K562 (cell line): ENCODE measurements at regions not wholly inside any gene's neighbourhood (a gene's known extent, or its start where the extent isn't known, plus 50 kb on each side); places are given as distances from the start of the nearest gene placed in this dataset.

Source experiments
- ATAC-seq: fragments of 200-7000 bp; cut with Tn5 transposase; 3 replicates; pipeline ENCODE4 v1.9.1; 2020; ENCODE audit warnings: moderate library complexity
- BruUV-seq: library from RNA; stranded (reverse); fragments of 400-500 nt; replicated peaks from 2 replicates; lab custom pipeline; 2021; lab: Mats Ljungman, UMichigan
- CTCF ChIA-PET: fragments of 300-600 bp; formaldehyde crosslinking; extraction: SDS; loops from one replicate; lab custom pipeline; 2021; ENCODE audit warnings: low intra/inter-chr PET ratio; lab: Yijun Ruan, JAX
- POLR2A ChIA-PET: fragments of 300-600, 350-650 bp; sonication (Branson Sonifier 250); formaldehyde crosslinking; extraction: SDS; loops from one replicate; lab custom pipeline; 2021; ENCODE audit warnings: antibody characterized with exemption, inconsistent platforms; lab: Yijun Ruan, JAX
- DNase-seq, 4 experiments: peaks; one replicate each; pipeline versions ENCODE4 v3.0.0 to v3.0.0-alpha.2; 2011 to 2018; ENCODE audit warnings: low spot score in 3 of 4, mixed read lengths in 3 of 4; ENCODE audit errors: extremely low read depth in 1 of 4
- FAIRE-seq: peaks from 2 replicates; lab custom pipeline; 2011; peaks lifted over from hg19 to GRCh38; lab: Jason Lieb, UNC
- H2AFZ ChIP-seq: 2 replicates; pipeline ENCODE4 v1.6.0; 2011; ENCODE audit warnings: low read depth, low read length, control low read depth, inconsistent platforms
- H3K27ac ChIP-seq: fragments of 200-600 bp; 3 replicates; pipeline ENCODE4 v1.8.0; 2011; ENCODE audit warnings: low read depth, mild to moderate bottlenecking, control low read depth, inconsistent platforms, low read length, moderate library complexity, mixed read lengths; ENCODE audit errors: extremely low read depth
- H3K27me3 ChIP-seq, 2 experiments: fragments of 300-600 bp in 1 of 2; 2 replicates in 1 of 2; 3 replicates in 1 of 2; pipeline versions ENCODE4 v1.6.0 to v1.8.0; 2011; ENCODE audit warnings: inconsistent platforms in 2 of 2, low read length in 2 of 2, mild to moderate bottlenecking in 1 of 2, mixed read lengths in 1 of 2, moderate library complexity in 1 of 2; ENCODE audit not compliant: control insufficient read depth in 2 of 2, insufficient read depth in 2 of 2
- H3K36me3 ChIP-seq: fragments of 300-600 bp; 3 replicates; pipeline ENCODE4 v1.8.0; 2011; ENCODE audit warnings: mild to moderate bottlenecking, low read length, inconsistent platforms; ENCODE audit not compliant: control insufficient read depth, insufficient read depth
- H3K4me1 ChIP-seq, 2 experiments: fragments of 200-600 bp in 1 of 2; replicated peaks in 1 of 2; 2 replicates in 1 of 2; 3 replicates in 1 of 2; pipeline versions ENCODE4 v1.5.1 to v1.8.0; 2011; ENCODE audit warnings: inconsistent platforms in 2 of 2, low read length in 2 of 2, mild to moderate bottlenecking in 1 of 2, mixed read lengths in 1 of 2, moderate library complexity in 1 of 2; ENCODE audit not compliant: control insufficient read depth in 2 of 2, insufficient read depth in 2 of 2
- H3K4me2 ChIP-seq: 2 replicates; pipeline ENCODE4 v1.6.1; 2011; ENCODE audit warnings: low read length, control low read depth, inconsistent platforms, mixed read lengths; ENCODE audit not compliant: insufficient read depth
- H3K4me3 ChIP-seq: fragments of 200-600 bp; sonication (generic), shearing (Covaris generic); 2 replicates; pipeline ENCODE4 v1.5.1; 2016; ENCODE audit warnings: control low read depth, inconsistent platforms
- H3K79me2 ChIP-seq: fragments of 200-600 bp; 3 replicates; pipeline ENCODE4 v1.8.0; 2011; ENCODE audit warnings: low read length, inconsistent platforms; ENCODE audit not compliant: control insufficient read depth, insufficient read depth
- H3K9ac ChIP-seq, 2 experiments: 2 replicates each; pipeline versions ENCODE4 v1.6.0 to v1.6.1; 2011; ENCODE audit warnings: low read depth in 2 of 2, low read length in 2 of 2, control low read depth in 1 of 2, inconsistent platforms in 1 of 2, mild to moderate bottlenecking in 1 of 2, mixed read lengths in 1 of 2; ENCODE audit not compliant: insufficient read depth in 1 of 2
- H3K9me1 ChIP-seq: one replicate; pipeline ENCODE4 v1.6.0; 2011; ENCODE audit warnings: inconsistent platforms, mild to moderate bottlenecking, low read length, moderate library complexity; ENCODE audit not compliant: control insufficient read depth, insufficient read depth
- H3K9me3 ChIP-seq: replicated peaks from 2 replicates; pipeline ENCODE4 v1.5.1; 2011; ENCODE audit warnings: low read depth, low read length, inconsistent platforms; ENCODE audit not compliant: control insufficient read depth, insufficient read depth
- H4K20me1 ChIP-seq: replicated peaks from 2 replicates; pipeline ENCODE4 v1.6.1; 2011; ENCODE audit warnings: low read length, inconsistent platforms, mixed read lengths; ENCODE audit not compliant: control insufficient read depth, insufficient read depth
- ATF7 ChIP-seq: fragments of 450-650 bp; IDR thresholded peaks from 2 replicates; pipeline ENCODE4 v1.7.1; 2014; ENCODE audit warnings: mild to moderate bottlenecking, moderate library complexity
- CCAR2 ChIP-seq: fragments of 200-400 bp; formaldehyde crosslinking; IDR thresholded peaks from 2 replicates; pipeline ENCODE4 v1.6.1; 2017; ENCODE audit warnings: mild to moderate bottlenecking, low read depth, low read length
- IFI16 ChIP-seq: fragments of 250-450 bp; sonication (Bioruptor Pico); IDR thresholded peaks from 2 replicates; pipeline ENCODE4 v2.1.2; 2022; ENCODE audit warnings: mild to moderate bottlenecking, inconsistent platforms
- KLF1 ChIP-seq: fragments of 450-650 bp; IDR thresholded peaks from 2 replicates; pipeline ENCODE4 v1.6.1; 2016; ENCODE audit warnings: missing genetic modification characterization, missing compliant biosample characterization
- MECOM ChIP-seq: fragments of 250-450 bp; sonication (Bioruptor Pico); IDR thresholded peaks from 2 replicates; pipeline ENCODE4 v1.8.0; 2022; ENCODE audit warnings: inconsistent platforms
- MYNN ChIP-seq, 2 experiments: sonication (generic); formaldehyde crosslinking in 1 of 2; IDR thresholded peaks; 2 replicates each; pipeline versions ENCODE4 v1.5.0 to v1.6.1; 2016 to 2020; ENCODE audit warnings: antibody characterized with exemption in 1 of 2, missing genetic modification reagents in 1 of 2
- RB1 ChIP-seq: fragments of 450-650 bp; IDR thresholded peaks from 2 replicates; pipeline ENCODE4 v1.6.1; 2017; ENCODE audit warnings: low read depth, mild to moderate bottlenecking
- RBM34 ChIP-seq: fragments of 200-400 bp; formaldehyde crosslinking; IDR thresholded peaks from 2 replicates; pipeline ENCODE4 v1.6.1; 2018; ENCODE audit warnings: low read length, borderline replicate concordance; ENCODE audit not compliant: insufficient read depth
- SMAD4 ChIP-seq: fragments of 250-450 bp; sonication (Bioruptor Pico); conservative IDR thresholded peaks from 2 replicates; pipeline ENCODE4 v1.8.0; 2021; ENCODE audit warnings: inconsistent platforms, mild to moderate bottlenecking, moderate library complexity
- SMC3 ChIP-seq: conservative IDR thresholded peaks from 2 replicates; pipeline ENCODE4 v1.6.1; 2011; ENCODE audit warnings: low read depth, low read length, improper control_type of control experiment; ENCODE audit not compliant: insufficient read depth
- ZNF57 ChIP-seq: fragments of 450-650 bp; formaldehyde crosslinking; IDR thresholded peaks from 2 replicates; pipeline ENCODE4 v1.4.0; 2020; ENCODE audit warnings: mild to moderate bottlenecking, moderate library complexity
- WGBS: fragments of 100-300 bp; shearing (Covaris generic); methylation state at CpG from one replicate; pipeline ENCODE4 v1.1.6; 2016; ENCODE audit warnings: low coverage, mixed read lengths; ENCODE audit not compliant: insufficient coverage; ENCODE audit errors: missing lambda C conversion rate; 5-methylcytosine and 5-hydroxymethylcytosine counted together
- in situ Hi-C: fragments of 300-500 bp; cut with MboI; formaldehyde crosslinking; loops from 4 replicates; pipeline ENCODE4 v1.15.0; 2018; ENCODE audit warnings: inconsistent platforms, mixed read lengths
- intact Hi-C: fragments of 100-400 bp; cut with micrococcal nuclease; formaldehyde crosslinking; loops from 2 replicates; pipeline ENCODE4 v1.14.2; 2022
- TF ChIP-seq, protein P1 (sequence below): fragments of 450-650 bp; formaldehyde crosslinking; IDR thresholded peaks from 2 replicates; pipeline ENCODE4 v1.4.0; 2022; ENCODE audit warnings: missing genetic modification characterization

GRCh38 chr1:30414851-30415165 lies 308.6 kb downstream of the MATN1 start:
- in situ Hi-C loops, result no loop called here
- Histone ChIP-seq H3K9me3 (no peaks in the 10 kb centered on the region), H3K4me1 (no peaks in the 10 kb centered on the region; a peak in 1 of 5 replicates), H3K36me3 (no peaks in the 10 kb centered on the region), H2AFZ (no peak overlapping the region), H3K79me2 (no peaks in the 10 kb centered on the region), H3K9ac (no peak overlapping the region), H3K27me3 (peaks cover 0 to 38% of the 10 kb centered on the region in 2 experiments; a peak in 2 of 5 replicates), H3K27ac (no peak overlapping the region), H3K4me2 (no peak overlapping the region), H3K9me1 (peaks cover 3% of the 10 kb centered on the region), H3K4me3 (no peak overlapping the region), H4K20me1 (0 out of 2 replicates have a peak, but pooled peaks cover 3% of the 10 kb centered on the region)
- TF ChIP-seq MECOM (CRISPR knock-in tag) (no peak), SMC3 (no peak), SMAD4 (CRISPR knock-in tag) (no peak), KLF1 (tag) (no peak), RB1 (no peak), RBM34 (no peak), CCAR2 (no peak), ZNF57 (CRISPR knock-in tag) (no peak), MYNN (IDR thresholded peaks at IDR 0.05) (no peak), MYNN (CRISPR knock-in tag; IDR thresholded peaks at IDR 0.05) (no peak), ATF7 (no peak), IFI16 (CRISPR knock-in tag) (no peak)
- TF ChIP-seq, protein P1, sequence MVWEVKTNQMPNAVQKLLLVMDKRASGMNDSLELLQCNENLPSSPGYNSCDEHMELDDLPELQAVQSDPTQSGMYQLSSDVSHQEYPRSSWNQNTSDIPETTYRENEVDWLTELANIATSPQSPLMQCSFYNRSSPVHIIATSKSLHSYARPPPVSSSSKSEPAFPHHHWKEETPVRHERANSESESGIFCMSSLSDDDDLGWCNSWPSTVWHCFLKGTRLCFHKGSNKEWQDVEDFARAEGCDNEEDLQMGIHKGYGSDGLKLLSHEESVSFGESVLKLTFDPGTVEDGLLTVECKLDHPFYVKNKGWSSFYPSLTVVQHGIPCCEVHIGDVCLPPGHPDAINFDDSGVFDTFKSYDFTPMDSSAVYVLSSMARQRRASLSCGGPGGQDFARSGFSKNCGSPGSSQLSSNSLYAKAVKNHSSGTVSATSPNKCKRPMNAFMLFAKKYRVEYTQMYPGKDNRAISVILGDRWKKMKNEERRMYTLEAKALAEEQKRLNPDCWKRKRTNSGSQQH (CRISPR knock-in tag), result no peak
- FAIRE-seq (no peak), ATAC-seq (no peak), DNase-seq (no peak)
- ChIA-PET POLR2A (interaction anchor here (0.6 to 1.3 kb wide), 3 partner anchors 12 to 531 kb away, joined by 3 to 5 read pairs (median 4); no protein-coding TSS in a partner anchor), CTCF (no interaction called here)
- intact Hi-C loops, result no loop called here
- BruUV-seq, result no TSS peak
- WGBS, result 0% methylated on average over 3 of the region's 3 CpGs
